ENCODE measurements at regions not wholly inside any gene's neighbourhood (a gene's known extent, or its start where the extent isn't known, plus 50 kb on each side); places are given as distances from the start of the nearest gene placed in this dataset.

GRCh38 chr12:5292651-5293050 is 139.3 kb upstream of the NTF3 start:
- no peak for DNase-seq (ENCODE audit: low spot score)
- TF ChIP-seq EZH2phosphoT487 (IDR thresholded peaks at IDR 0.05; ENCODE audit: borderline replicate concordance, low read depth, low read length) (no peak), CTCF (conservative IDR thresholded peaks at IDR 0.05; ENCODE audit: low read length) (no peak)
- Histone ChIP-seq H3K9me3 (ENCODE audit: low read length) (no peaks in the 10 kb centered on the region), H3K4me3 (ENCODE audit: low read depth, low read length, poor library complexity, severe bottlenecking) (no peak overlapping the region), H3K36me3 (ENCODE audit: insufficient read depth, low read length) (no peaks in the 10 kb centered on the region), H3K4me1 (ENCODE audit: insufficient read depth, low read length, poor library complexity, severe bottlenecking) (no peaks in the 10 kb centered on the region), H2AFZ (ENCODE audit: low read length) (no peak overlapping the region), H3K27ac (ENCODE audit: low read depth, low read length, poor library complexity, severe bottlenecking) (no peak overlapping the region), H3K79me2 (ENCODE audit: insufficient read depth, low read depth, low read length) (no peaks in the 10 kb centered on the region), H3K9me2 (ENCODE audit: insufficient read depth, low read length) (no peaks in the 10 kb centered on the region), H3K4me2 (ENCODE audit: low read length) (no peak overlapping the region), H4K20me1 (ENCODE audit: insufficient read depth, low read length) (no peaks in the 10 kb centered on the region)
- ChIA-PET POLR2A (no interaction called here), CTCF (ENCODE audit: unreplicated experiment) (no interaction called here)
- intact Hi-C loops (cut with micrococcal nuclease; ENCODE audit: unreplicated experiment) = no loop called here
- BruUV-seq (replicated peaks) = no TSS peak

GRCh38 chr12:5293773-5294172 is 138.1 kb upstream of the NTF3 start:
- POLR2A ChIA-PET = no interaction called here
- intact Hi-C loops (cut with micrococcal nuclease; ENCODE audit: unreplicated experiment) = no loop called here
- Histone ChIP-seq H4K20me1 (ENCODE audit: insufficient read depth, low read length) (no peaks in the 10 kb centered on the region), H3K4me3 (ENCODE audit: low read depth, low read length, poor library complexity, severe bottlenecking) (no peak overlapping the region), H3K9me2 (ENCODE audit: insufficient read depth, low read length) (no peaks in the 10 kb centered on the region), H3K27ac (ENCODE audit: low read depth, low read length, poor library complexity, severe bottlenecking) (no peak overlapping the region), H3K36me3 (ENCODE audit: insufficient read depth, low read length) (no peaks in the 10 kb centered on the region), H3K79me2 (ENCODE audit: insufficient read depth, low read depth, low read length) (no peaks in the 10 kb centered on the region), H2AFZ (ENCODE audit: low read length) (no peak overlapping the region), H3K4me2 (ENCODE audit: low read length) (no peak overlapping the region), H3K4me1 (ENCODE audit: insufficient read depth, low read length, poor library complexity, severe bottlenecking) (no peaks in the 10 kb centered on the region), H3K9me3 (ENCODE audit: low read length) (no peaks in the 10 kb centered on the region)
- no peak for DNase-seq (ENCODE audit: low spot score)
- BruUV-seq (replicated peaks) = no TSS peak
- TF ChIP-seq CTCF (conservative IDR thresholded peaks at IDR 0.05; ENCODE audit: low read length) = no peak
- TF ChIP-seq EZH2phosphoT487 (IDR thresholded peaks at IDR 0.05; ENCODE audit: borderline replicate concordance, low read depth, low read length) = no peak
- CTCF ChIA-PET (ENCODE audit: unreplicated experiment) = no interaction called here

- Histone ChIP-seq H2AFZ (ENCODE audit: low read length) (no peak overlapping the region), H3K9me3 (ENCODE audit: low read length) (no peaks in the 10 kb centered on the region), H3K79me2 (ENCODE audit: insufficient read depth, low read depth, low read length) (no peaks in the 10 kb centered on the region), H3K9me2 (ENCODE audit: insufficient read depth, low read length) (no peaks in the 10 kb centered on the region), H3K36me3 (ENCODE audit: insufficient read depth, low read length) (no peaks in the 10 kb centered on the region), H3K4me3 (ENCODE audit: low read depth, low read length, poor library complexity, severe bottlenecking) (no peak overlapping the region), H3K4me2 (ENCODE audit: low read length) (no peak overlapping the region), H3K4me1 (ENCODE audit: insufficient read depth, low read length, poor library complexity, severe bottlenecking) (no peaks in the 10 kb centered on the region), H4K20me1 (ENCODE audit: insufficient read depth, low read length) (no peaks in the 10 kb centered on the region), H3K27ac (ENCODE audit: low read depth, low read length, poor library complexity, severe bottlenecking) (no peak overlapping the region)
- no peak for TF ChIP-seq CTCF (conservative IDR thresholded peaks at IDR 0.05; ENCODE audit: low read length)
- no peak for TF ChIP-seq EZH2phosphoT487 (IDR thresholded peaks at IDR 0.05; ENCODE audit: borderline replicate concordance, low read depth, low read length)
- ChIA-PET POLR2A (no interaction called here), CTCF (ENCODE audit: unreplicated experiment) (no interaction called here)
- no TSS peak for BruUV-seq (replicated peaks)
- DNase-seq (ENCODE audit: low spot score) = no peak
- intact Hi-C loops (cut with micrococcal nuclease; ENCODE audit: unreplicated experiment) = no loop called here
These were observed 137.4 kb upstream of the NTF3 start for GRCh38 chr12:5294274-5295070.

All from OCI-LY7 (cell line).